Thymus (tissue), 11 donors: ENCODE measurements at regions not wholly inside any gene's neighbourhood (a gene's known extent, or its start where the extent isn't known, plus 50 kb on each side); places are given as distances from the start of the nearest gene placed in this dataset.

ENCODE experiments used
- DNase-seq, 9 donors: peaks; one replicate each; pipeline ENCODE4 v3.0.0-alpha.2; 2013; ENCODE audit warnings: low spot score in 9 of 9, low read depth in 6 of 9, missing footprints in 1 of 9
- H3K27ac ChIP-seq, 2 donors: one replicate each; pipeline ENCODE4 v1.5.1; 2013; ENCODE audit warnings: control low read depth in 1 of 2, low read depth in 1 of 2, low read length in 1 of 2, mild to moderate bottlenecking in 1 of 2, moderate library complexity in 1 of 2
- H3K27me3 ChIP-seq, 2 donors: one replicate each; pipeline ENCODE4 v1.5.1; 2013; ENCODE audit warnings: low read length in 1 of 2; ENCODE audit not compliant: control insufficient read depth in 2 of 2, insufficient read depth in 1 of 2
- H3K36me3 ChIP-seq, 2 donors: one replicate each; pipeline ENCODE4 v1.5.1; 2013; ENCODE audit warnings: low read length in 1 of 2, mild to moderate bottlenecking in 1 of 2, moderate library complexity in 1 of 2; ENCODE audit not compliant: control insufficient read depth in 2 of 2, insufficient read depth in 2 of 2
- H3K4me1 ChIP-seq, 2 donors: one replicate each; pipeline ENCODE4 v1.5.1; 2013; ENCODE audit warnings: low read length in 2 of 2; ENCODE audit not compliant: control insufficient read depth in 2 of 2, insufficient read depth in 2 of 2
- H3K4me3 ChIP-seq, 2 donors: one replicate each; pipeline ENCODE4 v1.5.1; 2013; ENCODE audit warnings: low read length in 2 of 2, control low read depth in 1 of 2, mild to moderate bottlenecking in 1 of 2
- H3K9me3 ChIP-seq, 2 donors: one replicate each; pipeline ENCODE4 v1.5.1; 2013; ENCODE audit warnings: low read length in 1 of 2, mild to moderate bottlenecking in 1 of 2; ENCODE audit not compliant: control insufficient read depth in 2 of 2, insufficient read depth in 1 of 2
- WGBS: extraction: QIAGEN DNeasy Blood & Tissue Kit; methylation state at CpG from one replicate; pipeline ENCODE4 v1.1.7; 2013; 5-methylcytosine and 5-hydroxymethylcytosine counted together
- donor health status: healthy.

GRCh38 chr12:118649765-118650585 is 273.6 kb downstream of the SUDS3 start:
- Histone ChIP-seq H3K9me3 (no peaks in the 10 kb centered on the region), H3K27me3 (no peaks in the 10 kb centered on the region), H3K36me3 (no peaks in the 10 kb centered on the region), H3K4me1 (no peaks in the 10 kb centered on the region), H3K27ac (no peak overlapping the region), H3K4me3 (no peak overlapping the region)
- no peak for DNase-seq
- 89% methylated on average over 19 of the region's 19 CpGs for WGBS

- Histone ChIP-seq H3K36me3 (no peaks in the 10 kb centered on the region), H3K27ac (no peak overlapping the region)
- 96% methylated on average over 7 of the region's 7 CpGs for WGBS
Observed at GRCh38 chr12:118650586-118650960, 274.2 kb downstream of the SUDS3 start.

GRCh38 chr12:118651487-118651886 is 275.1 kb downstream of the SUDS3 start:
- DNase-seq, result no peak
- H3K27me3 ChIP-seq, result no peaks in the 10 kb centered on the region
- no peaks in the 10 kb centered on the region for H3K36me3 ChIP-seq
- WGBS, result 65% methylated on average over 2 of the region's 2 CpGs
- H3K4me1 ChIP-seq, result no peaks in the 10 kb centered on the region
- no peak overlapping the region for H3K27ac ChIP-seq
- H3K9me3 ChIP-seq, result no peaks in the 10 kb centered on the region
- no peak overlapping the region for H3K4me3 ChIP-seq

More at GRCh38 chr12:118650586-118650960, 274.2 kb downstream of the SUDS3 start:
- Histone ChIP-seq H3K9me3 (no peaks in the 10 kb centered on the region), H3K4me1 (no peaks in the 10 kb centered on the region), H3K27me3 (no peaks in the 10 kb centered on the region), H3K4me3 (no peak overlapping the region)
- no peak for DNase-seq

GRCh38 chr12:118655588-118655987 is 279.2 kb downstream of the SUDS3 start:
- Histone ChIP-seq H3K27ac (no peak overlapping the region), H3K9me3 (no peaks in the 10 kb centered on the region), H3K4me1 (no peaks in the 10 kb centered on the region), H3K36me3 (no peaks in the 10 kb centered on the region), H3K27me3 (no peaks in the 10 kb centered on the region), H3K4me3 (no peak overlapping the region)
- WGBS, result 73% methylated on average over 1 of the region's 1 CpG
- DNase-seq, result no peak

GRCh38 chr12:118680356-118680963 is 300.9 kb upstream of the SRRM4 start:
- no peak for DNase-seq
- no peaks in the 10 kb centered on the region for H3K27me3 ChIP-seq
- 35% methylated on average over 7 of the region's 7 CpGs for WGBS

GRCh38 chr12:118682656-118683055 is 298.7 kb upstream of the SRRM4 start:
- no peaks in the 10 kb centered on the region for H3K9me3 ChIP-seq
- no peaks in the 10 kb centered on the region for H3K36me3 ChIP-seq
- DNase-seq, result no peak
- H3K4me3 ChIP-seq, result no peak overlapping the region
- H3K4me1 ChIP-seq, result no peaks in the 10 kb centered on the region
- H3K27ac ChIP-seq, result no peak overlapping the region
- no peaks in the 10 kb centered on the region for H3K27me3 ChIP-seq
- 76% methylated on average over 3 of the region's 3 CpGs for WGBS

More at GRCh38 chr12:118680356-118680963, 300.9 kb upstream of the SRRM4 start:
- Histone ChIP-seq H3K36me3 (no peaks in the 10 kb centered on the region), H3K27ac (no peak overlapping the region), H3K9me3 (no peaks in the 10 kb centered on the region), H3K4me1 (no peaks in the 10 kb centered on the region), H3K4me3 (no peak overlapping the region)

GRCh38 chr12:118685983-118686607 is 295.2 kb upstream of the SRRM4 start:
- H3K9me3 ChIP-seq, result no peaks in the 10 kb centered on the region
- H3K36me3 ChIP-seq, result no peaks in the 10 kb centered on the region
- H3K27me3 ChIP-seq, result no peaks in the 10 kb centered on the region
- no peak overlapping the region for H3K27ac ChIP-seq
- no peaks in the 10 kb centered on the region for H3K4me1 ChIP-seq
- DNase-seq, result no peak
- H3K4me3 ChIP-seq, result no peak overlapping the region
- WGBS, result 10% methylated on average over 1 of the region's 1 CpG

GRCh38 chr12:118689793-118690192 is 291.5 kb upstream of the SRRM4 start:
- Histone ChIP-seq H3K27ac (no peak overlapping the region), H3K4me3 (no peak overlapping the region), H3K27me3 (no peaks in the 10 kb centered on the region), H3K36me3 (no peaks in the 10 kb centered on the region), H3K4me1 (no peaks in the 10 kb centered on the region), H3K9me3 (no peaks in the 10 kb centered on the region)
- WGBS, result 46% methylated on average over 3 of the region's 3 CpGs
- DNase-seq, result no peak

GRCh38 chr12:118690506-118690905 is 290.8 kb upstream of the SRRM4 start:
- DNase-seq, result no peak
- no peaks in the 10 kb centered on the region for H3K9me3 ChIP-seq
- H3K4me1 ChIP-seq, result no peaks in the 10 kb centered on the region
- WGBS, result 85% methylated on average over 3 of the region's 3 CpGs
- no peaks in the 10 kb centered on the region for H3K27me3 ChIP-seq
- no peak overlapping the region for H3K27ac ChIP-seq
- H3K36me3 ChIP-seq, result no peaks in the 10 kb centered on the region
- H3K4me3 ChIP-seq, result no peak overlapping the region
